ENCODE measurements at regions not wholly inside any gene's neighbourhood (a gene's known extent, or its start where the extent isn't known, plus 50 kb on each side); places are given as distances from the start of the nearest gene placed in this dataset.

DNA sequence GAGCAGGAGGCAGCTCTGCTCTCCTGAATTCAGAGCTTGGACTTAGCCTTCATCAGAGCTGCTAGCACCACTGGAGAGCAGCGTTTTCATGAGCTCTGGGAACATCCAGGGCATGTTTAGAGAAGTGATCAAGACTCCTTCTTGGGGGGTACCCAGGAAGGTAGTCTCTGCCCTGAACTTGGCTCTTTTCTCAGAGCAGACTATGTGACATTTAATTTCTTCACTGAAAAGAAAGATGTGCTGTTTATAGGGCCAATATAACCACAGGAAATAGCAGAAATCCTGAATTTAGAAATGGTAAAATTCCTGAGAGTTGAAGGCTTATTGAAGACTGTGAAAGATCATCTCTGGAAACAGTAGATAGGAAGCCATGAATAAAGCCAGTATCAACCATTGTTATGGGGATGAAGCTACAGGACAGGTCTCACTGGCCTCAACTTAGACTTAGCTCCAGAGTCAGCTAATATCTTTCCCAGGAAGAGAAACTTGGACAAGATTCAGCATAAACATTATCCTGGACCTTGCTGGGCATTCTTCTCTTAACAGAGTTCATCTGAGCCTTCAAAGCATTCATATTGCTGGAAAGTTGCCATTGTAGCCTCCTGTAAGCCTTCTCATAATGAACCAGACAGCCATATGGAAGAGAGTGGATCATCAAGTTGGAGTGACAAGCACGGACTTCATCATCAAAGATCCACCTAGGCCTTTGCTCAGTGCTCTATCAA, 386.6 kb upstream of the THBS1 start:
- DNase-seq (ENCODE audit: low spot score, unreplicated experiment): no peak
- H3K9me3 Mint-ChIP-seq (ENCODE audit: low read depth): no peaks in the 10 kb centered on the region
- TF ChIP-seq, protein P1, sequence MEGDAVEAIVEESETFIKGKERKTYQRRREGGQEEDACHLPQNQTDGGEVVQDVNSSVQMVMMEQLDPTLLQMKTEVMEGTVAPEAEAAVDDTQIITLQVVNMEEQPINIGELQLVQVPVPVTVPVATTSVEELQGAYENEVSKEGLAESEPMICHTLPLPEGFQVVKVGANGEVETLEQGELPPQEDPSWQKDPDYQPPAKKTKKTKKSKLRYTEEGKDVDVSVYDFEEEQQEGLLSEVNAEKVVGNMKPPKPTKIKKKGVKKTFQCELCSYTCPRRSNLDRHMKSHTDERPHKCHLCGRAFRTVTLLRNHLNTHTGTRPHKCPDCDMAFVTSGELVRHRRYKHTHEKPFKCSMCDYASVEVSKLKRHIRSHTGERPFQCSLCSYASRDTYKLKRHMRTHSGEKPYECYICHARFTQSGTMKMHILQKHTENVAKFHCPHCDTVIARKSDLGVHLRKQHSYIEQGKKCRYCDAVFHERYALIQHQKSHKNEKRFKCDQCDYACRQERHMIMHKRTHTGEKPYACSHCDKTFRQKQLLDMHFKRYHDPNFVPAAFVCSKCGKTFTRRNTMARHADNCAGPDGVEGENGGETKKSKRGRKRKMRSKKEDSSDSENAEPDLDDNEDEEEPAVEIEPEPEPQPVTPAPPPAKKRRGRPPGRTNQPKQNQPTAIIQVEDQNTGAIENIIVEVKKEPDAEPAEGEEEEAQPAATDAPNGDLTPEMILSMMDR (IDR thresholded peaks at IDR 0.05; ENCODE audit: unreplicated experiment): no peak
- no peak overlapping the region for H3K4me3 Mint-ChIP-seq (ENCODE audit: low read depth)
- no peaks in the 10 kb centered on the region for H3K4me1 Mint-ChIP-seq (ENCODE audit: low read depth)
- no peaks in the 10 kb centered on the region for H3K36me3 Mint-ChIP-seq (ENCODE audit: insufficient read depth)
- peaks cover 3% of the 10 kb centered on the region for H3K27me3 Mint-ChIP-seq
- H3K27ac Mint-ChIP-seq: no peak overlapping the region

DNA sequence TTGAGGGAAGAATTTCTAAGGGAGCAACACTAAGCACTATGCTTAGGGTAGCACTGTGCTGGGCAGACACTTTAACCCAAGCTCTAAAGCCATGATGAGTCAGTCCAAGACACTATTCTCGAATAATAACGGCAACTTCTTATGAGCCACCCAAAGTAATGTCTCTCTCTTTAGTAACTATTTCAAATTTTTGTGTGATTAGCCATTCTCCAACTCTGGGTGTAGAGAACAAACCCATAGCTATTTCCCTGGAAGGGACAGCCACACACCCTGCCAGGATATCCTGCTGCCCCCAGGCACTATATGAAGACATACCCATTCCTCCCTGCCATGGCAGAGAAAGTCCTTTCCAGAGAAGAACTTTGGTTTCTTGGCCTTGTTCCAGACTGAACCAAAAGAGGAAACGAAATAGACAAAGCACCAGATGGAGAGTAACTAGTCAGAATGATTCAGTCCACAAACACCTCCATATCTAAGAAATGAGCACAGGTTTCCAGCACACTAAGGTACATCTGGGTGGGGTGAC, 384.9 kb upstream of the THBS1 start:
- no peak for DNase-seq (ENCODE audit: low spot score, unreplicated experiment)
- no peak overlapping the region for H3K27ac Mint-ChIP-seq

DNA sequence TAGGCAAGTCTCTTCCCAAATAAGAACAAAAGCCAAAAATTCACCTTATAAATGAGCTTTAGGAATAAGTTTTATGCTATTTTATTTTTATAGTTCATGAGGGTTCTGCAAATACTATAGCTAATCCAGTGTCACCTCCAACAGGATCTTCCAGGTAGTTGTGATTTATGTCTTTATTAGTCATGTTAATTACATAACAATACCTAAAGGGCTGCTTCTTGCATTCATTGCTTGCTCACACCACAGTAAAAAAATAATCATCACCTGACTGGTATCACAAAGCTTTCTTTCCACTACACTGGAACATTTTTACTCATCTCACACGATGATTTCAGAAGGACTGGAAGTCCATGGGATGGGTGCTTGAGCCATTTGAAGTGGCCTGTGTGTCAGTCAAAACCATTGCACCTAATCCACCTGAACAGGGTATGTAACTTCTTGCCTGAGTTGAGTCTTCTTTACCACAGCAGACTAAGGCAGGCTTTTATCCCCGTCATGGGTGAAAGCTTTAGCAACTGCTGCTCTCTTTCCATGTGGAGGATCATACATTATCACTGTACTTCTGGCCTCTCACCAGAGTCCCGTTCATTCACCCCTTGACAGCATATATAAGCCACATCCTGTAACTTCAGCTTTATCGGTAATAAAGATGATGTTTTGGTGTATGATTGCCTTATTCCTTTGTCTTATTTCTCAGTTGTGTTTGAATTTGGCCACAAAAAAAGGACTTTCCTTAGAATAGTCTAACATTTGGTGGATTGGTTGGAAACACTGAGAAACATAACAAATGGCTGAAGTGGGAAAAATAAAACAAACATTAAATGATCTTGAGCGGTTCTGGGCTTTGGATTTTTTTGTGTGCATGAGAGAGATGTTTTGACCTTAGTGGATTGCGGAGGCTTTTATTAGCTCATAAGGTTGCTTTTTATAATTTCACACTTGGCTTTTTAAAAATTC, 382.6 kb upstream of the THBS1 start:
- no peak for DNase-seq (ENCODE audit: low spot score, unreplicated experiment)
- H3K9me3 Mint-ChIP-seq (ENCODE audit: low read depth): no peaks in the 10 kb centered on the region
- peaks cover 3% of the 10 kb centered on the region for H3K27me3 Mint-ChIP-seq
- H3K4me3 Mint-ChIP-seq (ENCODE audit: low read depth): no peak overlapping the region
- no peak overlapping the region for H3K27ac Mint-ChIP-seq
- TF ChIP-seq, protein P1 (IDR thresholded peaks at IDR 0.05; ENCODE audit: unreplicated experiment): no peak
- no peaks in the 10 kb centered on the region for H3K4me1 Mint-ChIP-seq (ENCODE audit: low read depth)
- H3K36me3 Mint-ChIP-seq (ENCODE audit: insufficient read depth): no peaks in the 10 kb centered on the region

More for the DNA sequence above, 384.9 kb upstream of the THBS1 start:
- Mint-ChIP-seq H3K36me3 (ENCODE audit: insufficient read depth) (no peaks in the 10 kb centered on the region), H3K4me1 (ENCODE audit: low read depth) (no peaks in the 10 kb centered on the region), H3K4me3 (ENCODE audit: low read depth) (no peak overlapping the region), H3K27me3 (peaks cover 3% of the 10 kb centered on the region), H3K9me3 (ENCODE audit: low read depth) (no peaks in the 10 kb centered on the region)
- TF ChIP-seq, protein P1 (IDR thresholded peaks at IDR 0.05; ENCODE audit: unreplicated experiment): no peak

DNA sequence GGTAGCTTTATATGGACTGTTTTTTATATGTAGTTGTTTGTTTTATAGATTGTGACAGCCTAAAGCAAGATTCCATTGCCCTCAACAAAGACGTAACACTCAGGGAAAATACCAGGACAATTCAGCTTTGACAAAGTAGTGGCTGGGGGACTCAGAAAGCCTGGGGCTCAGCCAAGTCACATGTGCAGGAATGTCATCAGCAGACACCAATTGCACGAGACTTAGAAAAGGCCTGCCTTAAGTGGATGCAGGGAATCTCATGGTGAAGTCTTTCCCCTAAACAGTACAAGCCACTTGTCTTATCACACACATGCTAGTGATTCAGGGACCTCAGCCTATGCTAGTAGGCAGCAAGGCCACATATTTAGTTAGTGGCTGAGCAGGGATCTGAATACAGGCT, 381.8 kb upstream of the THBS1 start:
- peaks cover 3% of the 10 kb centered on the region for H3K27me3 Mint-ChIP-seq
- no peak overlapping the region for H3K27ac Mint-ChIP-seq
- H3K36me3 Mint-ChIP-seq (ENCODE audit: insufficient read depth): no peaks in the 10 kb centered on the region
- H3K4me1 Mint-ChIP-seq (ENCODE audit: low read depth): no peaks in the 10 kb centered on the region
- H3K4me3 Mint-ChIP-seq (ENCODE audit: low read depth): no peak overlapping the region
- DNase-seq (ENCODE audit: low spot score, unreplicated experiment): no peak
- TF ChIP-seq, protein P1 (IDR thresholded peaks at IDR 0.05; ENCODE audit: unreplicated experiment): no peak
- no peaks in the 10 kb centered on the region for H3K9me3 Mint-ChIP-seq (ENCODE audit: low read depth)

DNA sequence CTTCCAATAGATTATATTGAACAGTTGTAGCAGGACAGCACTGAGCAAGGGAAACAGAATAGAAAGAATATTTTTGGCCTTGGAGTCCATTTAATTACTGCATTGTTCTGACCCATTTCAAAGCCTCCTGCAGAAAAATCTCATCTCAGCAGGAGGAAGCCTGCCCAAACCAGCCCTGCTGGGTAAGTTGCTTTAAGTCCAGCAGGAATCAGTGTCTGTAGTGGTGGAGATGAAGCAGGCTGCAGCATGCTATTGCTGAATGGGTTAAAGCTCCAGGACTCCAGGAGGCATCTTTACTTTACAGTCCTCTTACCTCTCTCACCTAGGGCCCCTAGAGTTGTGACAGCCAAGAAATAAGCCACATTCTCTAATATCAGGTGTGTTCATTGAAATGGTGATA, 380.3 kb upstream of the THBS1 start:
- DNase-seq (ENCODE audit: low spot score, unreplicated experiment): no peak
- Mint-ChIP-seq H3K4me3 (ENCODE audit: low read depth) (no peak overlapping the region), H3K4me1 (ENCODE audit: low read depth) (no peaks in the 10 kb centered on the region), H3K36me3 (ENCODE audit: insufficient read depth) (no peaks in the 10 kb centered on the region), H3K27me3 (peaks cover 3% of the 10 kb centered on the region), H3K9me3 (ENCODE audit: low read depth) (no peaks in the 10 kb centered on the region), H3K27ac (no peak overlapping the region)
- TF ChIP-seq, protein P1 (IDR thresholded peaks at IDR 0.05; ENCODE audit: unreplicated experiment): no peak

All from progenitor cell of endocrine pancreas (in vitro differentiated cells).